ENCODE measurements at regions not wholly inside any gene's neighbourhood (a gene's known extent, or its start where the extent isn't known, plus 50 kb on each side); places are given as distances from the start of the nearest gene placed in this dataset.

DNA sequence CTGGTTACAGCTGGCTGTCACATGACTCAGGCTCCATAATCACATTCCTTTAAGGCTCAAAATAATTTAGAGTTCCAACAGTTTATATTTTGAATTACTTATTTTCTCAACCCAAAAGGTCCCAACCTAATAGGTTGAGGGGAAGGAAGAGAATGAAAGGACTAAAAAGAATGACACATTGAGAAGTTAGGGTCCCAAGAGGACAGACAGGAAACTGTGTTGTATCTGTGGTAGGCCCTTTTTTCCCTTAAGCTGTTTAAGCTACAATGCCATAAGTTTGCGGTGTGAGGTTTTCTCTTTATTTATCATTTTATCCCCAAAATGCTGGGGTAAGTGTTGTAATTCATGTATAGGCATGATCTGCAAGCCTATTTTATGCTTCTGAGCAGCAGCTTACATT is 290.2 kb downstream of the ZNF674 start:
- peak; percentile 13 for DNase-seq (ENCODE audit: low read depth)
- H3K4me3 ChIP-seq (ENCODE audit: low read depth, low read length): no peak overlapping the region
- TF ChIP-seq, protein P1, sequence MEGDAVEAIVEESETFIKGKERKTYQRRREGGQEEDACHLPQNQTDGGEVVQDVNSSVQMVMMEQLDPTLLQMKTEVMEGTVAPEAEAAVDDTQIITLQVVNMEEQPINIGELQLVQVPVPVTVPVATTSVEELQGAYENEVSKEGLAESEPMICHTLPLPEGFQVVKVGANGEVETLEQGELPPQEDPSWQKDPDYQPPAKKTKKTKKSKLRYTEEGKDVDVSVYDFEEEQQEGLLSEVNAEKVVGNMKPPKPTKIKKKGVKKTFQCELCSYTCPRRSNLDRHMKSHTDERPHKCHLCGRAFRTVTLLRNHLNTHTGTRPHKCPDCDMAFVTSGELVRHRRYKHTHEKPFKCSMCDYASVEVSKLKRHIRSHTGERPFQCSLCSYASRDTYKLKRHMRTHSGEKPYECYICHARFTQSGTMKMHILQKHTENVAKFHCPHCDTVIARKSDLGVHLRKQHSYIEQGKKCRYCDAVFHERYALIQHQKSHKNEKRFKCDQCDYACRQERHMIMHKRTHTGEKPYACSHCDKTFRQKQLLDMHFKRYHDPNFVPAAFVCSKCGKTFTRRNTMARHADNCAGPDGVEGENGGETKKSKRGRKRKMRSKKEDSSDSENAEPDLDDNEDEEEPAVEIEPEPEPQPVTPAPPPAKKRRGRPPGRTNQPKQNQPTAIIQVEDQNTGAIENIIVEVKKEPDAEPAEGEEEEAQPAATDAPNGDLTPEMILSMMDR (IDR thresholded peaks at IDR 0.05; ENCODE audit: insufficient read depth, low read length): no peak

DNA sequence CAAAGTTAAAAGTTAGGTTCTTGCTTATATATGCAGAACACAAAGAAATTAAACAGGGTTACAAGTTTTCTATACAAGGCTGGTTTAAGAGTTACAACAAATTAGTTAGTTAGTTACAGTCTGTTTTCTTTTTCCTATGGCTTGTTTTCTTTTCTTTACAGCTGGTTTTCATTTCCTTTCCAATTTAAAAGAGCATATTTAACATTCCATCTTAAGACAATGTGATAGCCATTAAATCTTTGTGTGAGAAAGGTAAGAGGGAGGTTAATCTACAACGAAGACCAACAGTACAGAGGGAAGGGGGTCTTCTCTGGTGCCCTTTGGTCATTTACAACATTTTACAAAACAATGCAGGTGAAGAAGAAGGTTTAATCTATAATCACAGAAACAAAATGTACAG is 290.6 kb downstream of the ZNF674 start:
- peak; percentile 4 for DNase-seq (ENCODE audit: low read depth)
- no peak overlapping the region for H3K4me3 ChIP-seq (ENCODE audit: low read depth, low read length)
- TF ChIP-seq, protein P1 (IDR thresholded peaks at IDR 0.05; ENCODE audit: insufficient read depth, low read length): no peak

DNA sequence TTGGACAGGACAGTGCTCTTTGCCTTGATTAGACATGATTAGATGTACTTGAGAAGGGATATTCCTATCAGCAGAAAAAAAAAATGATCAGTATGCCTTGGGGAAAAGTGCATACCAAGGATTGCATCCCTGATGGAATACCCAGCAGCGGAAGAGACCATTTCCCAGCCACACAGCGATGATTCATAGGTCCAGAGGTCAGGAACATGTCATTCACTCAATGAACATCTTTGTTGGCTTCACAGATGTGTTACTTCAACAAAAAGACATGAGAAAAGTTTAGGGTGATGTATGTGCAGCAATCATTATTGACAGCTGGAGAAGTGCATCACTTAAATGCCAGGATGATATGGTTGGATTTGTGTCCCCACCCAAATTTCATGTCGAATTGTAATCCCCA is 293.5 kb downstream of the ZNF674 start:
- peak; percentile 25 for DNase-seq (ENCODE audit: low read depth)
- TF ChIP-seq, protein P1 (IDR thresholded peaks at IDR 0.05; ENCODE audit: insufficient read depth, low read length): no peak
- no peak overlapping the region for H3K4me3 ChIP-seq (ENCODE audit: low read depth, low read length)

DNA sequence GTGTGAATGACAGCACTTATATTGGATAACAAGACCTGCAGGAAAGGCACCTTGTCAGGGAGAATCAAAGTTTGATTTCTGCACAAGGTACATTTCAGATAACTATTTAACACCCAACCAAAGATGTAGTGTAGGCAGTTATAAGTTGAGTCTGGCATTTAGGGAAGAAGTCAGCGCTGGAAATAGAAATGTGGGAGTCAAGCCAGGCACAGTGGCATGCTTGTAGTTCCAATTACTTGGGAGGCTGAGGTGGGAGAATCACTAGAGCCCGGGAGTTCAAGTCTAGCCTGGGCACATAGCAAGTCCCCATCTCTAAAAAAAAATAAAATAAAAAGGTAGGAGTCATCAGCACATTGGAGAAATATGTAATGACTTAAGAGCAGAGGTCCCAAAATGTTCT is 295.1 kb downstream of the ZNF674 start:
- TF ChIP-seq, protein P1 (IDR thresholded peaks at IDR 0.05; ENCODE audit: insufficient read depth, low read length): no peak
- no peak overlapping the region for H3K4me3 ChIP-seq (ENCODE audit: low read depth, low read length)
- no peak for DNase-seq (ENCODE audit: low read depth)

DNA sequence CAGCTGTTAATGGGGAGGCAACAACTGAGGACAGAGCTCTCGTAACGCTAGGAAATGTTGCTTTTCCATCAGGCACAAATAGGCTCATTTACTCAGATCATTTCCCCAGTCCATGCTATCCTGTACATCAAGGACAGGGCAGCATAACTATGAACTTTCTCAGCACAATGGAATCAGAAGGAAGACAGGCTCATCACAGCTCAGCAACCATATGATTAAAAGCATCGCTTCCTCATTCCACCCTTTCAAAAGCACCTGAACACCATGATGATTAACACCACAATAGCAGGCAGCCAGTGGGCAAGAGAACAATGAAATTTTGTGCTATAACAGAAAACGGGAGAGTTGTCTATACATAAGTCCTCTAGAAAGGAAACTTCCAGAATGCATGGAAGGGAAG is 297.8 kb downstream of the ZNF674 start:
- TF ChIP-seq, protein P1 (IDR thresholded peaks at IDR 0.05; ENCODE audit: insufficient read depth, low read length): no peak
- no peak for DNase-seq (ENCODE audit: low read depth)
- H3K4me3 ChIP-seq (ENCODE audit: low read depth, low read length): no peak overlapping the region

DNA sequence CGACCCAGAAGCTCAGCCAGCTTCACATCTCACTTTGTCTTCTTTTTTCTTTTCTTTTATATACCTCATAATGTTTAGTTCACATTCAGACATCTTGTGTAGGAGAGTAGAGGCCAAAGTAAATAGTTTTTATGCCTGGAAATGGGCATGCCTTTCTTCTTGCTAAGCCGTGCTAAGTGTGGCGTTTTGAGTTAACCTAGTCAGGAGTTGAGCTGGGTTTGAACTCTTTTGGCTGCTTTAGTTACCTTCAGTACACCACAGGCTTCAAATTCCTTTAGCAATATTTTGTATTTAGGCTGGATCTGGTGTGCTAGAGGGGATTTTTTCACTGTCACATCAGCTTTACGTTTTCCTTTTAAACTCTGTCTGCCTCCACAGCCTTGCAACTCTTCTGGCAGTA is 300.8 kb downstream of the ZNF674 start:
- no peak overlapping the region for H3K4me3 ChIP-seq (ENCODE audit: low read depth, low read length)

DNA sequence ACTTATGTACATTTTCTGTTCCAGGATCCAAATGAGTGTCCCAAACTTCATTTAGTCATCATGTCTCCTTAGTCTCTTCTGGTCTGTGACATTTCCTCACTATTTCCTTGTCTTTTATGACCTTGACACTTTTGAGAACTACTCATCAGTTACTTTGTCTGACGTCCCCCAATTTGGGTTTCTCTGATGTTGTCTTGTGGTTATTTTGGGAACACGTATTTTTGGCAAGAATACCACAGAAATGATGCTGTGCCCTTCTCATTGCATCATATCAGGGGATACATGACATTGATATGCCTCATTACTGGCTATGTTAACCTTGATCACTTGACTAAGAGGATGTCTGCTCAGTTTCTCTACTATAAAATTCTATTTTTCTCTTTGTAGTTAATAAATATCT is 308.8 kb downstream of the ZNF674 start:
- TF ChIP-seq, protein P1 (IDR thresholded peaks at IDR 0.05; ENCODE audit: insufficient read depth, low read length): no peak
- H3K4me3 ChIP-seq (ENCODE audit: low read depth, low read length): no peak overlapping the region
- no peak for DNase-seq (ENCODE audit: low read depth)

More for the DNA sequence above, 300.8 kb downstream of the ZNF674 start:
- TF ChIP-seq, protein P1 (IDR thresholded peaks at IDR 0.05; ENCODE audit: insufficient read depth, low read length): no peak
- DNase-seq (ENCODE audit: low read depth): peak; percentile 66
